A673 (cell line): ENCODE measurements at regions not wholly inside any gene's neighbourhood (a gene's known extent, or its start where the extent isn't known, plus 50 kb on each side); places are given as distances from the start of the nearest gene placed in this dataset.

ENCODE experiments used
- BruUV-seq: library from RNA; stranded (reverse); fragments of 400-500 nt; replicated peaks from 2 replicates; lab custom pipeline; 2021; lab: Mats Ljungman, UMichigan
- CTCF ChIA-PET: fragments of 300-600 bp; sonication (Branson Sonifier 250); formaldehyde crosslinking; loops from one replicate; lab custom pipeline; 2022; ENCODE audit warnings: antibody characterized with exemption; lab: Charles Lee
- POLR2A ChIA-PET: fragments of 300-600 bp; sonication (Branson Sonifier 250); formaldehyde crosslinking; loops from one replicate; lab custom pipeline; 2022; ENCODE audit warnings: antibody characterized with exemption; ENCODE audit not compliant: low non-redundant PET; lab: Charles Lee
- DNase-seq: peaks from one replicate; pipeline ENCODE4 v3.0.0-alpha.2; 2015; ENCODE audit warnings: low spot score
- H3K27ac ChIP-seq: fragments of 200-600 bp; sonication (generic); 2 replicates; pipeline ENCODE4 v1.5.1; 2016; ENCODE audit warnings: mixed run types, low read depth, mild to moderate bottlenecking, mixed read lengths, antibody characterized with exemption, low read length; ENCODE audit not compliant: poor library complexity, severe bottlenecking
- H3K27me3 ChIP-seq: fragments of 200-600 bp; sonication (generic); replicated peaks from 2 replicates; pipeline ENCODE4 v1.6.1; 2017; ENCODE audit warnings: mixed run types, low read depth, mild to moderate bottlenecking, mixed read lengths, antibody characterized with exemption, low read length; ENCODE audit not compliant: insufficient read depth, poor library complexity
- H3K36me3 ChIP-seq: fragments of 200-600 bp; sonication (generic); 2 replicates; pipeline ENCODE4 v1.6.1; 2016; ENCODE audit warnings: mixed run types, mild to moderate bottlenecking, mixed read lengths, antibody characterized with exemption, low read length; ENCODE audit not compliant: insufficient read depth, poor library complexity, severe bottlenecking
- H3K4me1 ChIP-seq: fragments of 200-600 bp; sonication (generic); 2 replicates; pipeline ENCODE4 v1.6.1; 2017; ENCODE audit warnings: mixed run types, mild to moderate bottlenecking, mixed read lengths, antibody characterized with exemption, low read length; ENCODE audit not compliant: insufficient read depth, poor library complexity, severe bottlenecking
- H3K4me3 ChIP-seq: fragments of 200-600 bp; sonication (generic); 2 replicates; pipeline ENCODE4 v1.5.1; 2016; ENCODE audit warnings: low read depth, mixed run types, mild to moderate bottlenecking, mixed read lengths, low read length; ENCODE audit not compliant: poor library complexity, severe bottlenecking
- H3K9me3 ChIP-seq: fragments of 200-600 bp; sonication (generic); 2 replicates; pipeline ENCODE4 v1.6.1; 2016; ENCODE audit warnings: mixed run types, low read depth, mild to moderate bottlenecking, mixed read lengths, antibody characterized with exemption, low read length; ENCODE audit not compliant: poor library complexity, severe bottlenecking
- EZH2 ChIP-seq: fragments of 200-600 bp; sonication (generic); IDR thresholded peaks from 2 replicates; pipeline ENCODE4 v1.6.1; 2017; ENCODE audit warnings: borderline replicate concordance, low read depth, mild to moderate bottlenecking, mixed read lengths, antibody characterized with exemption, low read length; ENCODE audit not compliant: poor library complexity, severe bottlenecking
- intact Hi-C: fragments of 100-400 bp; cut with micrococcal nuclease; formaldehyde crosslinking; loops from one replicate; pipeline ENCODE4 v1.10.0; 2022; ENCODE audit not compliant: unreplicated experiment
- TF ChIP-seq, protein P1 (sequence below): fragments of 300-800, 200-600 bp; sonication (generic); conservative IDR thresholded peaks from 2 replicates; pipeline ENCODE4 v1.5.1; 2017; ENCODE audit warnings: low read depth, mild to moderate bottlenecking, antibody characterized with exemption, low read length, moderate library complexity, mixed read lengths

- no peaks in the 10 kb centered on the region for H3K4me1 ChIP-seq
- CTCF ChIA-PET: no interaction called here
- POLR2A ChIA-PET: no interaction called here
- BruUV-seq: no TSS peak
- intact Hi-C loops: no loop called here
- no peak for DNase-seq
- no peak overlapping the region for H3K4me3 ChIP-seq
- no peaks in the 10 kb centered on the region for H3K36me3 ChIP-seq
- no peaks in the 10 kb centered on the region for H3K9me3 ChIP-seq
- TF ChIP-seq, protein P1, sequence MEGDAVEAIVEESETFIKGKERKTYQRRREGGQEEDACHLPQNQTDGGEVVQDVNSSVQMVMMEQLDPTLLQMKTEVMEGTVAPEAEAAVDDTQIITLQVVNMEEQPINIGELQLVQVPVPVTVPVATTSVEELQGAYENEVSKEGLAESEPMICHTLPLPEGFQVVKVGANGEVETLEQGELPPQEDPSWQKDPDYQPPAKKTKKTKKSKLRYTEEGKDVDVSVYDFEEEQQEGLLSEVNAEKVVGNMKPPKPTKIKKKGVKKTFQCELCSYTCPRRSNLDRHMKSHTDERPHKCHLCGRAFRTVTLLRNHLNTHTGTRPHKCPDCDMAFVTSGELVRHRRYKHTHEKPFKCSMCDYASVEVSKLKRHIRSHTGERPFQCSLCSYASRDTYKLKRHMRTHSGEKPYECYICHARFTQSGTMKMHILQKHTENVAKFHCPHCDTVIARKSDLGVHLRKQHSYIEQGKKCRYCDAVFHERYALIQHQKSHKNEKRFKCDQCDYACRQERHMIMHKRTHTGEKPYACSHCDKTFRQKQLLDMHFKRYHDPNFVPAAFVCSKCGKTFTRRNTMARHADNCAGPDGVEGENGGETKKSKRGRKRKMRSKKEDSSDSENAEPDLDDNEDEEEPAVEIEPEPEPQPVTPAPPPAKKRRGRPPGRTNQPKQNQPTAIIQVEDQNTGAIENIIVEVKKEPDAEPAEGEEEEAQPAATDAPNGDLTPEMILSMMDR: no peak
- no peak for TF ChIP-seq EZH2
- H3K27me3 ChIP-seq: no peaks in the 10 kb centered on the region
- H3K27ac ChIP-seq: no peak overlapping the region
These were observed 783.4 kb upstream of the GRAMD2B start for GRCh38 chr5:125639858-125640257.

- Histone ChIP-seq H3K4me1 (no peaks in the 10 kb centered on the region), H3K4me3 (no peak overlapping the region), H3K36me3 (no peaks in the 10 kb centered on the region), H3K27me3 (peaks cover 14% of the 10 kb centered on the region), H3K27ac (no peak overlapping the region), H3K9me3 (no peaks in the 10 kb centered on the region)
- intact Hi-C loops: no loop called here
- no peak for DNase-seq
- TF ChIP-seq EZH2: no peak
- TF ChIP-seq, protein P1: no peak
- ChIA-PET POLR2A (no interaction called here), CTCF (no interaction called here)
- no TSS peak for BruUV-seq
These were observed 770.4 kb upstream of the GRAMD2B start for GRCh38 chr5:125652761-125653160.

DNA sequence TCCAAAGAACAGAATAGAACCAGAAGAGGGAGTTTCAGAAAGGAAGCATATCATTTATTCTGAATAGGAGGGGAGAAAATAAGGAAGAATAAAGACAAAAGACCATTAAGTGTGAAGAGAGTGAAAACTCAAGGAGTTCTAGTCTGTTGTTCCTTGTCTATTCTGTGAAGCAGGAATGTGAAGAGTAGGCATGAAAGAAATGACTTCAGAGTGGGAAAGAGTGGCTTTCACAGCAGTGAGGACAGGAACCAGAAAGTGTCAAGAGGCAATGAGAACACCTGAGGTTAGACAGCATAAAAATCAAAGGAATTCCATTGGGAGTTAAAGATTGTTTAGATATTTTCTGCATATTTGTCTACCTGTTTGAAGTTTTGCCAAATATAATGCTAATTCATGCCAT lies 768.8 kb upstream of the GRAMD2B start:
- BruUV-seq: no TSS peak
- peaks cover 14% of the 10 kb centered on the region for H3K27me3 ChIP-seq
- DNase-seq: no peak
- ChIA-PET CTCF (no interaction called here), POLR2A (no interaction called here)
- H3K36me3 ChIP-seq: no peaks in the 10 kb centered on the region
- TF ChIP-seq, protein P1: no peak
- no peak for TF ChIP-seq EZH2
- no peaks in the 10 kb centered on the region for H3K4me1 ChIP-seq
- no peak overlapping the region for H3K27ac ChIP-seq
- no peak overlapping the region for H3K4me3 ChIP-seq
- no peaks in the 10 kb centered on the region for H3K9me3 ChIP-seq
- intact Hi-C loops: no loop called here
